ENCODE measurements at regions not wholly inside any gene's neighbourhood (a gene's known extent, or its start where the extent isn't known, plus 50 kb on each side); places are given as distances from the start of the nearest gene placed in this dataset.

DNA sequence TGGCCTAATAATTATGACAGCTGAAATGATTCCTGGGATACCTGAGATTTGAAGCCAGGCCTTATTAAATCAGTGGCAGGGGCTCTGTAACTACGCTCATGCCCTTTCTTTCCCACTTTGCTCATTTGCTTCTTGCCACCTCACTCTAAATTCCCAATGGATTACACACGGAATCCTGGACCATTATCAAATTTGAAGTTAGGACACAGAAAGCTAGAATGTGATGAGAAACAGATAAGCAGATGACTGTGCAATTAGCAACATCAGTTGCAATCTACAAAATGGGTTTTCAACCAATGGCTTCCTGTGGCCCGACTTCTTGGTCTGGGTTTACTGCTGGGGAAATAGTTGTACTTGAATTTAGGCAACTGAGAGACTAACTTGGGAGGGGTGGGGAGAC is 374.3 kb downstream of the INHBA start:
- TF ChIP-seq EZH2 (IDR thresholded peaks at IDR 0.05; ENCODE audit: borderline replicate concordance, low read length) = no peak
- TF ChIP-seq, protein P1, sequence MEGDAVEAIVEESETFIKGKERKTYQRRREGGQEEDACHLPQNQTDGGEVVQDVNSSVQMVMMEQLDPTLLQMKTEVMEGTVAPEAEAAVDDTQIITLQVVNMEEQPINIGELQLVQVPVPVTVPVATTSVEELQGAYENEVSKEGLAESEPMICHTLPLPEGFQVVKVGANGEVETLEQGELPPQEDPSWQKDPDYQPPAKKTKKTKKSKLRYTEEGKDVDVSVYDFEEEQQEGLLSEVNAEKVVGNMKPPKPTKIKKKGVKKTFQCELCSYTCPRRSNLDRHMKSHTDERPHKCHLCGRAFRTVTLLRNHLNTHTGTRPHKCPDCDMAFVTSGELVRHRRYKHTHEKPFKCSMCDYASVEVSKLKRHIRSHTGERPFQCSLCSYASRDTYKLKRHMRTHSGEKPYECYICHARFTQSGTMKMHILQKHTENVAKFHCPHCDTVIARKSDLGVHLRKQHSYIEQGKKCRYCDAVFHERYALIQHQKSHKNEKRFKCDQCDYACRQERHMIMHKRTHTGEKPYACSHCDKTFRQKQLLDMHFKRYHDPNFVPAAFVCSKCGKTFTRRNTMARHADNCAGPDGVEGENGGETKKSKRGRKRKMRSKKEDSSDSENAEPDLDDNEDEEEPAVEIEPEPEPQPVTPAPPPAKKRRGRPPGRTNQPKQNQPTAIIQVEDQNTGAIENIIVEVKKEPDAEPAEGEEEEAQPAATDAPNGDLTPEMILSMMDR (conservative IDR thresholded peaks at IDR 0.05 in 1 of 2, IDR thresholded peaks at IDR 0.05 in 1 of 2; ENCODE audit: extremely low read depth in 1 of 2, insufficient read depth in 1 of 2, low read depth in 1 of 2, low read length in 2 of 2) = no peak
